CD4-positive, alpha-beta T cell treated with Interleukin-1 beta for 1 hour (primary cell): ENCODE measurements at regions not wholly inside any gene's neighbourhood (a gene's known extent, or its start where the extent isn't known, plus 50 kb on each side); places are given as distances from the start of the nearest gene placed in this dataset.
A peak's percentile ranks its signal among the peaks of the same experiment; 100 is the strongest.

Experiments
- DNase-seq, 2 donors: peaks; one replicate each; pipeline ENCODE4 v3.0.0-alpha.2; 2020 to 2022

DNA sequence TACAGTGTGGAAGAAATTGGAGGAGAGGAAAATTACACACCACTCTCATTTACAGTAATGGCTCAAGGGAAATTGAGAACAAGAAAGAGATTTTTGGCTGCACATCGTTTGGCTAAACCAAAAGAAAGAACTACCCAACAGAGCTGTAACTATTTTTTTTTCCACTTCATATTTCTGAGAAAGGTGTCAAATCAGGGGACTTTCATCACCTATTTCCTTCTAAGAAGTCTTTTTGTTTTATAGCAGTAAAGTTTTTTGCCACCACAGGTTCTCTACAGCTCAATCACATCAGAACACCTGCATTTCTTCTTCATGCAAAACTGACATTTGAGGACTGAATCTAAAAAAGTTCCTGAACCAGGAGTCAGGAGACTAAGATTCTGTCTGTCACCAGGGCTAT, 57.5 kb upstream of the TNIP3 start:
- DNase-seq, result peak in 1 of 2 donors; percentile 31

DNA sequence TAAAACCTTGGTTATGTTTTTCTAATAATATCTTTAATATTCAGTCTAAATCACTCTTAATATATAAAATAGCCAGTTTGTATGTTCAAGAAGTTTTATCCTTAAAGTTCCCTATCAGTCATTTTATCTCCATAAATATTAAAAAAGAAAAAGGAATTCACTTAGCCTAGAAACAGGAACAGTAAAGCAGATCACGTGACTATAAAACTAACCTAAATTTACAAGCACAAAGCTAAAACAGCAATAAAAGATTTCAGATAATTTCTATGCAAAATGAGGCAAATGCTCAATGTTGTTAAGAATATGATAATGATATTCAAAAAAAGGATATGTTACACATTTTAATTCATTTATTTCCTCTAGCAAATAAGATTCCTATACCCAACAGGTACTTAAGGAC, 57.1 kb upstream of the TNIP3 start:
- no peak for DNase-seq

DNA sequence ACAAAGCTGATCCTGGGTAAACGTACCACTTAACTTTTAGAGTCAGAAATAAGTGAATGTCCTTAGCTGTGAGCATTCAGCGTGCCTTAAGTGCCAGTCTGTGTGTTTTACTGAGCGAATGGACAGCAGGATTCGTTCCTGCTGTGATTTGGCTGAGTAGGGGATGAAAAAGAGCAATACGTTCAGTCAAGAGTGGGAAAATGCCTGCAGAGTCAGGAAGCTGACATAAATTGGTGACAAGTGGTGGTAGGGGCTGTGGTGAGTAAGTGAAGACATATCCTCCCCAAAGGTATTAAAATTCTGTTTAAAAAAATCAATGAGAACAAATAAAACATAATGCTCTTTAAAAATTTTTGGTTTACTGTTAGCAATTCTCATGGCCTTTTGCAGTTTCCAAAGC, 56.6 kb upstream of the TNIP3 start:
- no peak for DNase-seq

DNA sequence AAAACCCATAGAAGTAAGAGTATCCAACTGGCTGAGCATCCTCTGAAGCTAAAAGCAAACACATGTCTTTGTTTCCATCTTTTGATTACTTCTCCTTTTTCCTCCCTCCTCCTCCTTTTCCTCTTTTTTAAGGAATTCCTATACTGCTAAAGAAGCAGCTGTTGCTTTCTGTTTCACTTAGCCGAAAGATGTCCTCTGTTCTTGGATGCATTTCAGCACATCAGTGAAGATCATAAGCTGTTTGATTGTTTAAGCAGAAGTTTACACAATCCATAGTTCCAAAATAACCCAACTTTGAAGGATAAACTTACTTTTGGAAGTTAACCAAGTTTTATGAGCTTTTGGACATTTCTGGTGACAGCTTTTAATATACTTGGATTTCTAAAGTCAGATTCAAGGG, 55.1 kb upstream of the TNIP3 start:
- DNase-seq, result no peak

DNA sequence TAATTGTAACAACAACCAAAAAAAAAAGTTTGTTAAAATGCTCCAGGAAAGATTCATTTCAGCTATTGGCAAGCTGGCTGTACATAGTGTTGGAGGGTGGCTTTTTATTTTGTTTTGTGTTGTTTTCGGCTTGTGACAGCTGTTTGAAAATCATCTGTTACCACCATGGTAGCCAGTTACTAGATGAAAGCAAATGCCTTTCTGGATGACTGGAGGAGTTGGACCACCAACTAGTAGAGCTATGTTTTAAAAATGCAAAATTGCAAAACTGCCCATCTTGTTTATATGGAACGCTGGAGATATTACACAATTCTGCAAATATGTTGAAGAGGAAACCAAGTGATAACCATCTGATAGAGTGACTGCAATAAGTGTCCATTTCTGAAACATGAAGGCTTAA, 53.2 kb upstream of the TNIP3 start:
- DNase-seq, result no peak

DNA sequence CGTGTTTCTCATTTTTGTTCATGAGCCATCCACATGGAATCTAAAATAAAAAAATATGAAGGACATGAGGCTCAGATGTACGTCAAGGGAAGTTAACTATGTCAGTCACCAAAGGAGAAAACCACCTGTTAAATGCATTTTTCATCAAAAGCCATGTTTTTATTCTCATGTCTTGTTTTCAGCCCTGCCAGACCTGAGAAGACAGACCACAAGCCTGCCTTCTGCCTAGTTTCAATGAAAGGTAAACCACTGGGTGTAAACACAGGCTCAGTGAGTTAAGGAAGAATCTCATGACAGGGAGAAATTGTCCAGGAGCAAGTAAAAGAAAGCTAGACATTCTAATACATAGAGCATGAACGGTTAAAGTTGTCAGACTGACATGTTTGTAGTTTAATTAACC, 52.3 kb upstream of the TNIP3 start:
- peak in 1 of 2 donors; percentile 29 for DNase-seq

DNA sequence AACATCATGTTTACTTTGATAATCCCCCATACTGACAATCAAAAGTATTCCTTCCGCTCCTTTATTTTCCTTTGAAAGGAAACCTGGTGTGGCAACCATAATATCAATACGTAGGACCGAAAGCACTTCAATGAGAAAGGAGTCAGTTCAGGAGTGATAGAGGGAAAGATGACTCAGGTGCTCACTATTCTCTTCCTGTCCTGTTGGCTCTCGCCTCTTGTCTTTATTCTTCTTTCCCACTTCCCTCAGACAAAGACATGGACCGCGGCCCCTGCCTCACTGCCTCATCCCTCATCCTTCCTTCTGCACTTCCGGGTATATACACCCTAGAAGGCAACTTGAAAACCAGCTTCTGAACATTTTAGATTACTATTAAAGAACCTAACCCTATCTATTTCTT, 49.8 kb upstream of the TNIP3 start:
- DNase-seq, result no peak
